CD14-positive monocyte (primary cell): ENCODE measurements at regions not wholly inside any gene's neighbourhood (a gene's known extent, or its start where the extent isn't known, plus 50 kb on each side); places are given as distances from the start of the nearest gene placed in this dataset.

Experiments
- DNase-seq, 3 donors: peaks; one replicate each; pipeline ENCODE4 v3.0.0-alpha.2; 2011 to 2022
- H2AFZ ChIP-seq: 2 replicates; pipeline ENCODE4 v1.6.0; 2012; ENCODE audit warnings: mild to moderate bottlenecking, low read depth, low read length, inconsistent platforms; ENCODE audit not compliant: insufficient read depth, poor library complexity, severe bottlenecking
- H3K27ac ChIP-seq, 2 donors: 1 replicate in 1 of 2; 2 replicates in 1 of 2; pipeline ENCODE4 v1.5.1; 2012 to 2013; ENCODE audit warnings: low read length in 2 of 2, control low read depth in 1 of 2, inconsistent platforms in 1 of 2, low read depth in 1 of 2, mild to moderate bottlenecking in 1 of 2
- H3K27me3 ChIP-seq, 2 donors: one replicate each; pipeline versions ENCODE4 v1.6.0 to v1.6.1; 2011 to 2013; ENCODE audit warnings: low read length in 2 of 2; ENCODE audit not compliant: control insufficient read depth in 2 of 2, insufficient read depth in 2 of 2
- H3K36me3 ChIP-seq, 2 donors: replicated peaks in 1 of 2; 1 replicate in 1 of 2; 2 replicates in 1 of 2; pipeline versions ENCODE4 v1.5.1 to v1.6.1; 2012 to 2013; ENCODE audit warnings: low read length in 2 of 2, control low read depth in 1 of 2, inconsistent platforms in 1 of 2, mild to moderate bottlenecking in 1 of 2; ENCODE audit not compliant: insufficient read depth in 2 of 2, control insufficient read depth in 1 of 2
- H3K4me1 ChIP-seq, 2 donors: 1 replicate in 1 of 2; 2 replicates in 1 of 2; pipeline versions ENCODE4 v1.5.1 to v1.6.1; 2012 to 2013; ENCODE audit warnings: low read length in 2 of 2, control low read depth in 1 of 2, inconsistent platforms in 1 of 2, mild to moderate bottlenecking in 1 of 2, moderate library complexity in 1 of 2; ENCODE audit not compliant: insufficient read depth in 2 of 2, control insufficient read depth in 1 of 2
- H3K4me2 ChIP-seq: replicated peaks from 2 replicates; pipeline ENCODE3; 2012; ENCODE audit warnings: low read length, moderate library complexity, mild to moderate bottlenecking; ENCODE audit not compliant: poor library complexity, severe bottlenecking; ENCODE audit errors: extremely low read depth
- H3K4me3 ChIP-seq, 3 experiments: fragments of 200-600 bp in 1 of 3; sonication (generic) in 1 of 3; replicated peaks in 1 of 3; 1 replicate in 2 of 3; 2 replicates in 1 of 3; pipeline ENCODE4 v1.5.1; 2011 to 2013; ENCODE audit warnings: low read length in 3 of 3, mild to moderate bottlenecking in 3 of 3, control low read depth in 2 of 3, low read depth in 2 of 3, inconsistent platforms in 1 of 3, moderate library complexity in 1 of 3
- H3K79me2 ChIP-seq: 2 replicates; pipeline ENCODE4 v1.6.0; 2012; ENCODE audit warnings: mild to moderate bottlenecking, control low read depth, inconsistent platforms, low read length, moderate library complexity; ENCODE audit not compliant: insufficient read depth
- H3K9ac ChIP-seq: 2 replicates; pipeline ENCODE4 v1.6.0; 2017; ENCODE audit warnings: low read length, mild to moderate bottlenecking; ENCODE audit not compliant: insufficient read depth, poor library complexity, severe bottlenecking
- H3K9me3 ChIP-seq, 2 donors: replicated peaks in 1 of 2; 1 replicate in 1 of 2; 2 replicates in 1 of 2; pipeline versions ENCODE4 v1.5.1 to v1.6.1; 2012 to 2013; ENCODE audit warnings: low read length in 2 of 2, control low read depth in 1 of 2; ENCODE audit not compliant: control insufficient read depth in 1 of 2, insufficient read depth in 1 of 2
- H4K20me1 ChIP-seq: 2 replicates; pipeline ENCODE4 v1.6.0; 2012; ENCODE audit warnings: mild to moderate bottlenecking, low read length, control low read depth, moderate library complexity; ENCODE audit not compliant: insufficient read depth
- H3K27ac Mint-ChIP-seq, 7 donors: one replicate each; pipeline ENCODE4 v1.8.0; 2020; ENCODE audit warnings: mild to moderate bottlenecking in 7 of 7, mixed read lengths in 7 of 7, moderate library complexity in 6 of 7, inconsistent platforms in 2 of 7
- H3K27me3 Mint-ChIP-seq, 3 donors: one replicate each; pipeline ENCODE4 v1.8.0; 2021 to 2022; ENCODE audit warnings: low read depth in 3 of 3, mild to moderate bottlenecking in 3 of 3, mixed read lengths in 3 of 3, moderate library complexity in 3 of 3, inconsistent platforms in 1 of 3
- H3K36me3 Mint-ChIP-seq, 2 donors: one replicate each; pipeline ENCODE4 v1.8.0; 2020; ENCODE audit warnings: mixed read lengths in 2 of 2, inconsistent platforms in 1 of 2, mild to moderate bottlenecking in 1 of 2
- H3K4me1 Mint-ChIP-seq: one replicate; pipeline ENCODE4 v1.8.0; 2020; ENCODE audit warnings: mild to moderate bottlenecking, mixed read lengths
- H3K4me3 Mint-ChIP-seq, 2 donors: one replicate each; pipeline ENCODE4 v1.8.0; 2020; ENCODE audit warnings: mild to moderate bottlenecking in 2 of 2, mixed read lengths in 2 of 2, moderate library complexity in 1 of 2
- H3K9me3 Mint-ChIP-seq, 7 donors: one replicate each; pipeline ENCODE4 v1.8.0; 2020 to 2022; ENCODE audit warnings: mixed read lengths in 7 of 7, mild to moderate bottlenecking in 6 of 7, moderate library complexity in 6 of 7, inconsistent platforms in 2 of 7
- CTCF ChIP-seq: fragments of 200-600 bp; IDR thresholded peaks from one replicate; pipeline ENCODE4 v1.8.0; 2022; ENCODE audit warnings: antibody characterized with exemption, mild to moderate bottlenecking
- WGBS: methylation state at CpG from one replicate; pipeline ENCODE4 v1.1.5; 2013; ENCODE audit warnings: missing lambda C conversion rate; ENCODE audit not compliant: insufficient coverage; 5-methylcytosine and 5-hydroxymethylcytosine counted together
- intact Hi-C, 2 donors: fragments of 100-400 bp; cut with micrococcal nuclease; formaldehyde crosslinking; loops; one replicate each; pipeline versions ENCODE4 v1.15.0 to v1.15.1; 2023

- H3K27me3 ChIP-seq, result no peaks in the 10 kb centered on the region
- H3K27ac ChIP-seq, result no peak overlapping the region
- no peak overlapping the region for H3K4me2 ChIP-seq
- no peak overlapping the region for H2AFZ ChIP-seq
- no peak for TF ChIP-seq CTCF
- H4K20me1 ChIP-seq, result no peaks in the 10 kb centered on the region
- Mint-ChIP-seq H3K27ac (no peak overlapping the region), H3K36me3 (no peaks in the 10 kb centered on the region), H3K4me3 (no peak overlapping the region), H3K27me3 (no peaks in the 10 kb centered on the region), H3K4me1 (no peaks in the 10 kb centered on the region), H3K9me3 (no peaks in the 10 kb centered on the region)
- no CpG with 5 or more reads among the region's 3 CpGs for WGBS
- H3K4me1 ChIP-seq, result no peaks in the 10 kb centered on the region
- H3K9me3 ChIP-seq, result no peaks in the 10 kb centered on the region
- intact Hi-C loops, result no loop called here
- no peaks in the 10 kb centered on the region for H3K79me2 ChIP-seq
- H3K4me3 ChIP-seq, result no peak overlapping the region
- no peak overlapping the region for H3K9ac ChIP-seq
- DNase-seq, result no peak
- H3K36me3 ChIP-seq, result no peaks in the 10 kb centered on the region
Measured at GRCh38 chrX:125954236-125954635, 211.9 kb downstream of the DCAF12L2 start.

- no peaks in the 10 kb centered on the region for H3K4me1 Mint-ChIP-seq
- H3K27me3 Mint-ChIP-seq, result peaks cover 0 to 1% (median 0%) of the 10 kb centered on the region in 3 donors
- no peak overlapping the region for H3K27ac ChIP-seq
- H3K4me3 ChIP-seq, result no peak overlapping the region
- no peaks in the 10 kb centered on the region for H3K4me1 ChIP-seq
- H3K27me3 ChIP-seq, result no peaks in the 10 kb centered on the region
- DNase-seq, result no peak
- no peaks in the 10 kb centered on the region for H4K20me1 ChIP-seq
- no peaks in the 10 kb centered on the region for H3K36me3 Mint-ChIP-seq
- H3K4me2 ChIP-seq, result no peak overlapping the region
- peaks cover 0 to 11% (median 3%) of the 10 kb centered on the region in 7 donors for H3K9me3 Mint-ChIP-seq
- H3K27ac Mint-ChIP-seq, result no peak overlapping the region
- intact Hi-C loops, result no loop called here
- peaks cover 0 to 2% of the 10 kb centered on the region in 2 donors for H3K9me3 ChIP-seq
- H2AFZ ChIP-seq, result no peak overlapping the region
- H3K9ac ChIP-seq, result no peak overlapping the region
- WGBS, result no CpG with 5 or more reads among the region's 2 CpGs
- H3K4me3 Mint-ChIP-seq, result no peak overlapping the region
- no peak for TF ChIP-seq CTCF
- H3K79me2 ChIP-seq, result no peaks in the 10 kb centered on the region
- H3K36me3 ChIP-seq, result no peaks in the 10 kb centered on the region
Measured at GRCh38 chrX:125977851-125978250, 188.2 kb downstream of the DCAF12L2 start.
